ENCODE measurements at regions not wholly inside any gene's neighbourhood (a gene's known extent, or its start where the extent isn't known, plus 50 kb on each side); places are given as distances from the start of the nearest gene placed in this dataset.

GRCh38 chr16:14353340-14353739 lies 276.7 kb downstream of the PARN start:
- no peak for DNase-seq (ENCODE audit: low read depth)
- TF ChIP-seq, protein P1, sequence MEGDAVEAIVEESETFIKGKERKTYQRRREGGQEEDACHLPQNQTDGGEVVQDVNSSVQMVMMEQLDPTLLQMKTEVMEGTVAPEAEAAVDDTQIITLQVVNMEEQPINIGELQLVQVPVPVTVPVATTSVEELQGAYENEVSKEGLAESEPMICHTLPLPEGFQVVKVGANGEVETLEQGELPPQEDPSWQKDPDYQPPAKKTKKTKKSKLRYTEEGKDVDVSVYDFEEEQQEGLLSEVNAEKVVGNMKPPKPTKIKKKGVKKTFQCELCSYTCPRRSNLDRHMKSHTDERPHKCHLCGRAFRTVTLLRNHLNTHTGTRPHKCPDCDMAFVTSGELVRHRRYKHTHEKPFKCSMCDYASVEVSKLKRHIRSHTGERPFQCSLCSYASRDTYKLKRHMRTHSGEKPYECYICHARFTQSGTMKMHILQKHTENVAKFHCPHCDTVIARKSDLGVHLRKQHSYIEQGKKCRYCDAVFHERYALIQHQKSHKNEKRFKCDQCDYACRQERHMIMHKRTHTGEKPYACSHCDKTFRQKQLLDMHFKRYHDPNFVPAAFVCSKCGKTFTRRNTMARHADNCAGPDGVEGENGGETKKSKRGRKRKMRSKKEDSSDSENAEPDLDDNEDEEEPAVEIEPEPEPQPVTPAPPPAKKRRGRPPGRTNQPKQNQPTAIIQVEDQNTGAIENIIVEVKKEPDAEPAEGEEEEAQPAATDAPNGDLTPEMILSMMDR (conservative IDR thresholded peaks at IDR 0.05; ENCODE audit: low read depth, low read length): no peak
- H3K4me3 ChIP-seq (ENCODE audit: low read depth, low read length): no peak overlapping the region

GRCh38 chr16:14351647-14352046 lies 278.4 kb downstream of the PARN start:
- DNase-seq (ENCODE audit: low read depth): no peak
- TF ChIP-seq, protein P1 (conservative IDR thresholded peaks at IDR 0.05; ENCODE audit: low read depth, low read length): no peak
- no peak overlapping the region for H3K4me3 ChIP-seq (ENCODE audit: low read depth, low read length)

DNA sequence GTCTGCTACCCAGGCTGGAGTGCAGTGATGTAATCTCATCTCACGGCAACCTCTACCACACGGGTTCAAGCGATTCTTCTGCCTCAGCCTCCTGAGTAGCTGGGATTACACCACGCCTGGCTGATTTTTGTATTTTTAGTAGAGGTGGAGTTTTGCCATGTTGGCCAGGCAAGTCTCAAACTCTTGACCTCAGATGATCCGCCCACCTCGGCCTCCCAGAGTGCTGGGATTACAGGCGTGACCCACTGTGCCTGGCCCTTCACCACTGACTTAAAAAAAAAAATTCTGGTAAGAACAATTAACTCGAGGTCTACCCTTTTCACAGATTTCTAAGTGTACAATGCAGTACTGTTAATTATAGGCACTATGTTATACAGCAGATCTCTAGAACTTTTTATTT lies 279.4 kb downstream of the PARN start:
- H3K4me3 ChIP-seq (ENCODE audit: low read depth, low read length): no peak overlapping the region
- TF ChIP-seq, protein P1 (conservative IDR thresholded peaks at IDR 0.05; ENCODE audit: low read depth, low read length): no peak
- no peak for DNase-seq (ENCODE audit: low read depth)

DNA sequence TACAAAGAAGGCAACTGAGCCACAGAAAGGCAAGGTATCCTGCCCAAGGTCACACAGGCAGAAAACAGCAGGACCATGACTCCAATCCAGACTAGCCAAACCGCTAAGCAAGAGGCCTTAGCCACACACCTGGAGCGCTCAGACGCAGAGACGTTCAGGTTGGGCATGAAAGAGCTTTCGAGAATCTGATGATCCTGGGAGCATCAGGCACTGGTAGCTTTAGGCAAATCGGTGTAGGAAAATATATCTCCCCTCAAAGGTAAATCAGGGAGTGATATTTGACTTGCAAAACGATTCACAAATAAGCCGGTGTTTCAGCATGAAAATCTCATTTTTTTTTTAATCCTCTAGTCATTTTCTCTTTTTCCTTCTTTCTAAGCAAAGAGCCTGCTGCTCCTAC lies 279.0 kb downstream of the MRTFB start:
- no peak overlapping the region for H3K4me3 ChIP-seq (ENCODE audit: low read depth, low read length)
- DNase-seq (ENCODE audit: low read depth): no peak
- TF ChIP-seq, protein P1 (conservative IDR thresholded peaks at IDR 0.05; ENCODE audit: low read depth, low read length): no peak

- DNase-seq (ENCODE audit: low read depth): no peak
- H3K4me3 ChIP-seq (ENCODE audit: low read depth, low read length): no peak overlapping the region
- TF ChIP-seq, protein P1 (conservative IDR thresholded peaks at IDR 0.05; ENCODE audit: low read depth, low read length): no peak
These were observed 276.6 kb downstream of the MRTFB start for GRCh38 chr16:14347706-14348105.

DNA sequence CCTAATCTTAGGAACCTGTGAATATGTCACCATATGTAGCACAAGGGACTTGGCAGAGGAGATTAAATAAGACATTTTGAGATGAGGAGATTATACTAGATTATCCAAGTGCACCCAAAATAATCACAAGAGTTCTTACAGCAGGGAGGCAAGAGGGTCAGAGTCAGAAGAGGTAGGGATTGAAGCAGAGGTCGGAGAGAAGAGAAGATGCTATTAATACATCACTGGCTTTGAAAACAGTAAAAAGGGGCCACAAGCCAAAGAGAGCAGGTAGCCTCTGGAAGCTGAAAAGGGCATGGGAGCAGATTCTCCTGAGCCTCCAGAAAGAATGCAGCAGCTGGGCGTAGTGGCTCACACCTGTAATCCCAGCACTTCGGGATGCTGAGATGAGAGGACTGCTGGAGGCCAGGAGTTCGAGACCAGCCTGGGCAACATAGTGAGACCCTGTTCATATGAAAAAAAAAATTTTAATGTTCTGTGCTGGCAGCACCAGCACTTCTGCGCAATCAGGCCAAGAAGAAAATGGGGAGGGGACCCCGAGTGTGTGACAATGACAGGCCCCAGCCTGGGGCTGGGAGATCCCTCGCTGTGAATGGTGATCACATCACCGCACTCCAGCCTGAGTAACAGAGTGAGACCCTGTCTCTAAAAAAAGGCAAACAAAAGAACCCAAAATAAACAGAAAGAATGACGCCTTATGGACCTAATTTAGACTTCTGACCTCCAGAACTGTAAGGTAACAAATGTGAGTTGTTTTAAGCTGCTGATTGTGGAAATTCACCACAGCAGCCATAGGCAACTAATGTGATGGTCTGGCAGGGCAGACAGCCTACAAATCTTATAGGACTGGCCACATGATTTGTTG lies 275.4 kb downstream of the MRTFB start:
- TF ChIP-seq, protein P1 (conservative IDR thresholded peaks at IDR 0.05; ENCODE audit: low read depth, low read length): no peak
- no peak overlapping the region for H3K4me3 ChIP-seq (ENCODE audit: low read depth, low read length)
- DNase-seq (ENCODE audit: low read depth): no peak

Measured in choroid plexus epithelial cell (primary cell).